ENCODE measurements at regions not wholly inside any gene's neighbourhood (a gene's known extent, or its start where the extent isn't known, plus 50 kb on each side); places are given as distances from the start of the nearest gene placed in this dataset.

GRCh38 chr10:128873411-128874054 lies 593.5 kb upstream of the MGMT start:
- TF ChIP-seq, protein P1, sequence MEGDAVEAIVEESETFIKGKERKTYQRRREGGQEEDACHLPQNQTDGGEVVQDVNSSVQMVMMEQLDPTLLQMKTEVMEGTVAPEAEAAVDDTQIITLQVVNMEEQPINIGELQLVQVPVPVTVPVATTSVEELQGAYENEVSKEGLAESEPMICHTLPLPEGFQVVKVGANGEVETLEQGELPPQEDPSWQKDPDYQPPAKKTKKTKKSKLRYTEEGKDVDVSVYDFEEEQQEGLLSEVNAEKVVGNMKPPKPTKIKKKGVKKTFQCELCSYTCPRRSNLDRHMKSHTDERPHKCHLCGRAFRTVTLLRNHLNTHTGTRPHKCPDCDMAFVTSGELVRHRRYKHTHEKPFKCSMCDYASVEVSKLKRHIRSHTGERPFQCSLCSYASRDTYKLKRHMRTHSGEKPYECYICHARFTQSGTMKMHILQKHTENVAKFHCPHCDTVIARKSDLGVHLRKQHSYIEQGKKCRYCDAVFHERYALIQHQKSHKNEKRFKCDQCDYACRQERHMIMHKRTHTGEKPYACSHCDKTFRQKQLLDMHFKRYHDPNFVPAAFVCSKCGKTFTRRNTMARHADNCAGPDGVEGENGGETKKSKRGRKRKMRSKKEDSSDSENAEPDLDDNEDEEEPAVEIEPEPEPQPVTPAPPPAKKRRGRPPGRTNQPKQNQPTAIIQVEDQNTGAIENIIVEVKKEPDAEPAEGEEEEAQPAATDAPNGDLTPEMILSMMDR (IDR thresholded peaks at IDR 0.05; ENCODE audit: insufficient read depth, low read length, poor library complexity, severe bottlenecking): no peak
- Histone ChIP-seq H3K27me3 (replicated peaks; ENCODE audit: control insufficient read depth, insufficient read depth, low read length) (no peaks in the 10 kb centered on the region), H3K4me3 (replicated peaks; ENCODE audit: low read depth, low read length) (no peak overlapping the region), H3K36me3 (ENCODE audit: control insufficient read depth, insufficient read depth, low read length) (no peaks in the 10 kb centered on the region)
- DNase-seq (ENCODE audit: extremely low read depth, insufficient read length): no peak

DNA sequence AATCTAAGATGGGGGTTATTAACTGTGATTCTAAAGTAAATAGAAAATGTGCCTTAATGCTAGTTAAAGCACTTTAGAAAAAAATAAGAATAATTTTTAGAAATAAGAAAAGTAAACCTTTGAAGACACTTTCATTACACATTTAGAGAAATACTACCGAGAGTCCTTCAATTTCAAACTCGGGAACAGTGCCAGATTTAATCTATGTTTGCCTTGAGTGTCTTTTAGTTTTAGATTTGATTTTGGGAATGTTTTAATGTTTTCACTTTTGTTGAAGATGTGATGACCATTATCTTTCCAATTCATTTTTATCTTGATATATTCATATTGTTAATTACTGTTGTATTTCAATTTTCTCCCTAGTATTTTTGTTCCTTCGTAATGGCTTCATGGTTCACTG lies 592.7 kb upstream of the MGMT start:
- Histone ChIP-seq H3K36me3 (ENCODE audit: control insufficient read depth, insufficient read depth, low read length) (no peaks in the 10 kb centered on the region), H3K27me3 (replicated peaks; ENCODE audit: control insufficient read depth, insufficient read depth, low read length) (no peaks in the 10 kb centered on the region), H3K4me3 (replicated peaks; ENCODE audit: low read depth, low read length) (no peak overlapping the region)
- TF ChIP-seq, protein P1 (IDR thresholded peaks at IDR 0.05; ENCODE audit: insufficient read depth, low read length, poor library complexity, severe bottlenecking): no peak
- no peak for DNase-seq (ENCODE audit: extremely low read depth, insufficient read length)

- H3K4me3 ChIP-seq (replicated peaks; ENCODE audit: low read depth, low read length): no peak overlapping the region
- no peaks in the 10 kb centered on the region for H3K27me3 ChIP-seq (replicated peaks; ENCODE audit: control insufficient read depth, insufficient read depth, low read length)
- TF ChIP-seq, protein P1 (IDR thresholded peaks at IDR 0.05; ENCODE audit: insufficient read depth, low read length, poor library complexity, severe bottlenecking): no peak
- H3K36me3 ChIP-seq (ENCODE audit: control insufficient read depth, insufficient read depth, low read length): no peaks in the 10 kb centered on the region
- no peak for DNase-seq (ENCODE audit: extremely low read depth, insufficient read length)
Measured at GRCh38 chr10:128875030-128875744, 591.9 kb upstream of the MGMT start.

DNA sequence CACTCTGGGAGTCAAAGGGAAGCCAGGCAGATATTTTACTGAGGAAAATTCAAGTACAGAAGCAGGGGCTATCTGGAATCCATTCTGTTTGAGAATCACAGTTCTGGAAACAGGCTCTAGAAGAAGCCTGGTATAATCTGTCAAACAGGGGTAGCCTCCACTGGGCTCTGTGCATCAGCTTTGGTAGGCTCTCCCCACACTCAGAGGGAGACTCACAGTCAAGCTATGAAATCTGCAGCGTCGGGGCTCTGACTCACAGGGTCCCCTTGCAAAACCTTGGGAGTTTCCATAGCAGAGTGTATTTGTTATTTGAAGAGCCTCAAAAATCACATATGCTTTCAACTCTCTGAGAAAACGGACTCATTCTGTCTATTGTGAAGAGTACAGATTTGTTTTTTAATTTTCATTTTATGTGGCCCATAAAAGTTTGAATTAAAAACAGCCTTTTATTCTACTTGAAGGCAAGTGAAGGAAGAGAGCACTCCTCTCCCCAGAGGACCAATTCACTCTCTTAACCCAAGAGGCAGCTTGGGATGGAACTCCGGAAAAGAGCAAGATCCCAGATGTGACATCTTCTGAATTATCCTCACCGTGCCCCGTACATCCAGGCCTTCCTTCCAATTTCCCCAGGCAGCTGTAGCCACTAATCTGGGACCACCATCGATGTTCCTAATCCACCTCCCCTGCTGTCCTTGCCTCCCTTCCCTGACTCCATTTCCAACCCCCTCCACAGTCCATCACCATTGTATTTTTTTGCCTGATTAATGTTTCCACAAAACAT lies 590.9 kb upstream of the MGMT start:
- TF ChIP-seq, protein P1 (IDR thresholded peaks at IDR 0.05; ENCODE audit: insufficient read depth, low read length, poor library complexity, severe bottlenecking): no peak
- Histone ChIP-seq H3K36me3 (ENCODE audit: control insufficient read depth, insufficient read depth, low read length) (no peaks in the 10 kb centered on the region), H3K27me3 (replicated peaks; ENCODE audit: control insufficient read depth, insufficient read depth, low read length) (no peaks in the 10 kb centered on the region), H3K4me3 (replicated peaks; ENCODE audit: low read depth, low read length) (no peak overlapping the region)
- no peak for DNase-seq (ENCODE audit: extremely low read depth, insufficient read length)

DNA sequence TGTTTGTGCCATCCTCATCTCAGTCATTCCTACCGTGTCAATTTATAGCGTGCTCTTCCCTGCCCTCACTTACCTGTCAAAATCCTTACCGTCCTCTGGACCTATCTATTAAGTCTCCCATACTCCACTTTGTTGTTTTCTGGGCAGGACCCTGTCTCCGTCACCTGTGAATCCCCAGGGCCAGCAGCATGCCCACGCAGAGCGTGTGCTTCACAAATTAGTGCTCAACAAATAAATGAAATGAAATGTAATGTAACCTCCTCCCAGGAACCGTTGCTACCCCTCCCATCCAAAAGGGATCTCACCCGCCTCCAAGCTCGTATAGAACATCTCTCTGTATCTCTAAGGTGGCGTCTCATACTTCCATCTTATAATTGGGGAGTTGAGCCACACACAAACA lies 589.9 kb upstream of the MGMT start:
- Histone ChIP-seq H3K27me3 (replicated peaks; ENCODE audit: control insufficient read depth, insufficient read depth, low read length) (no peaks in the 10 kb centered on the region), H3K4me3 (replicated peaks; ENCODE audit: low read depth, low read length) (no peak overlapping the region), H3K36me3 (ENCODE audit: control insufficient read depth, insufficient read depth, low read length) (no peaks in the 10 kb centered on the region)
- no peak for DNase-seq (ENCODE audit: extremely low read depth, insufficient read length)
- TF ChIP-seq, protein P1 (IDR thresholded peaks at IDR 0.05; ENCODE audit: insufficient read depth, low read length, poor library complexity, severe bottlenecking): no peak

Measured in GM06990 (cell line).